LoVo (cell line): ENCODE measurements at regions not wholly inside any gene's neighbourhood (a gene's known extent, or its start where the extent isn't known, plus 50 kb on each side); places are given as distances from the start of the nearest gene placed in this dataset.
"Not testable (repeated sequence)": the region's sequence is repeated elsewhere in the genome, so short reads cannot be mapped to it uniquely, and the experiment has no call there.

Experiments
- DNase-seq: peaks from one replicate; pipeline ENCODE4 v3.0.0-alpha.2; 2016; ENCODE audit warnings: low spot score

- no peak for DNase-seq
Observed at GRCh38 chr4:33071535-33071934, 2351.4 kb downstream of the PCDH7 start.

GRCh38 chr4:33072298-33073089 lies 2352.3 kb downstream of the PCDH7 start:
- DNase-seq, result no peak

- no peak for DNase-seq
Observed at GRCh38 chr4:33073811-33074210, 2353.6 kb downstream of the PCDH7 start.

- DNase-seq, result no peak
Observed at GRCh38 chr4:33078145-33078544, 2358.0 kb downstream of the PCDH7 start.

- no peak for DNase-seq
Observed at GRCh38 chr4:33080275-33080674, 2360.1 kb downstream of the PCDH7 start.

GRCh38 chr4:33085709-33086108 lies 2365.5 kb downstream of the PCDH7 start:
- DNase-seq, result no peak

- no peak for DNase-seq
Observed at GRCh38 chr4:33086331-33086925, 2366.3 kb downstream of the PCDH7 start.

- no peak for DNase-seq
Observed at GRCh38 chr4:33088713-33089112, 2368.5 kb downstream of the PCDH7 start.

GRCh38 chr4:33090910-33091309 lies 2370.7 kb downstream of the PCDH7 start:
- DNase-seq, result no peak

GRCh38 chr4:33091961-33092360 lies 2371.8 kb downstream of the PCDH7 start:
- DNase-seq, result no peak

- DNase-seq, result no peak
Observed at GRCh38 chr4:33104273-33104672, 2384.1 kb downstream of the PCDH7 start.

- no peak for DNase-seq
Observed at GRCh38 chr4:33107814-33108213, 2387.6 kb downstream of the PCDH7 start.

GRCh38 chr4:33111117-33111516 lies 2390.9 kb downstream of the PCDH7 start:
- DNase-seq, result no peak

- no peak for DNase-seq
Observed at GRCh38 chr4:33116871-33117270, 2396.7 kb downstream of the PCDH7 start.

GRCh38 chr4:33126002-33126401 lies 2405.8 kb downstream of the PCDH7 start:
- no peak for DNase-seq

GRCh38 chr4:33130662-33131061 lies 2410.5 kb downstream of the PCDH7 start:
- DNase-seq, result not testable (repeated sequence)

- no peak for DNase-seq
Observed at GRCh38 chr4:33133723-33134122, 2413.6 kb downstream of the PCDH7 start.

- DNase-seq, result no peak
Observed at GRCh38 chr4:33134366-33134765, 2414.2 kb downstream of the PCDH7 start.

GRCh38 chr4:33149658-33150524 lies 2429.7 kb downstream of the PCDH7 start:
- DNase-seq, result no peak

GRCh38 chr4:33150525-33150910 lies 2430.3 kb downstream of the PCDH7 start:
- no peak for DNase-seq

GRCh38 chr4:33160126-33160525 lies 2440.0 kb downstream of the PCDH7 start:
- DNase-seq, result no peak

- no peak for DNase-seq
Observed at GRCh38 chr4:33161202-33161601, 2441.0 kb downstream of the PCDH7 start.

GRCh38 chr4:33162122-33162521 lies 2442.0 kb downstream of the PCDH7 start:
- no peak for DNase-seq
